Neural cell (in vitro differentiated cells): ENCODE measurements at regions not wholly inside any gene's neighbourhood (a gene's known extent, or its start where the extent isn't known, plus 50 kb on each side); places are given as distances from the start of the nearest gene placed in this dataset.

Experiments
- H2AFZ ChIP-seq: fragments of 200-600, 300-800 bp; sonication (generic), shearing (Covaris generic); 2 replicates; pipeline ENCODE4 v1.6.0; 2014; ENCODE audit warnings: low read depth, mild to moderate bottlenecking, antibody characterized with exemption, low read length, moderate library complexity
- H3F3A ChIP-seq: fragments of 200-600 bp; shearing (Covaris generic); 2 replicates; pipeline ENCODE4 v1.6.1; 2016; ENCODE audit warnings: mild to moderate bottlenecking, moderate library complexity, mixed read lengths, antibody characterized with exemption, low read length; ENCODE audit not compliant: insufficient read depth, poor library complexity, severe bottlenecking
- H3K27ac ChIP-seq: fragments of 200-600, 300-800 bp; sonication (generic), shearing (Covaris generic); 2 replicates; pipeline ENCODE4 v1.5.1; 2014; ENCODE audit warnings: mild to moderate bottlenecking, low read length, moderate library complexity
- H3K27me3 ChIP-seq: fragments of 300-800, 200-600 bp; sonication (generic), shearing (Covaris generic); 2 replicates; pipeline ENCODE4 v1.6.0; 2014; ENCODE audit warnings: mild to moderate bottlenecking, low read depth, low read length, moderate library complexity; ENCODE audit not compliant: insufficient read depth
- H3K36me3 ChIP-seq: fragments of 300-800, 200-600 bp; sonication (generic), shearing (Covaris generic); 2 replicates; pipeline ENCODE4 v1.5.1; 2014; ENCODE audit warnings: mild to moderate bottlenecking, antibody characterized with exemption, low read length, moderate library complexity; ENCODE audit not compliant: insufficient read depth
- H3K4me2 ChIP-seq: fragments of 300-800, 200-600 bp; sonication (generic), shearing (Covaris generic); 2 replicates; pipeline ENCODE4 v1.6.0; 2014; ENCODE audit warnings: mild to moderate bottlenecking, low read length
- H3K4me3 ChIP-seq: fragments of 300-800, 200-600 bp; sonication (generic), shearing (Covaris generic); 2 replicates; pipeline ENCODE4 v1.5.1; 2014; ENCODE audit warnings: mild to moderate bottlenecking, low read length, moderate library complexity
- H3K79me2 ChIP-seq: fragments of 200-600 bp; shearing (Covaris generic); replicated peaks from 2 replicates; pipeline ENCODE4 v1.6.0; 2014; ENCODE audit warnings: mild to moderate bottlenecking, low read length, moderate library complexity; ENCODE audit not compliant: insufficient read depth
- H3K9ac ChIP-seq: fragments of 300-800, 200-600 bp; sonication (generic), shearing (Covaris generic); 2 replicates; pipeline ENCODE4 v1.6.1; 2016; ENCODE audit warnings: mild to moderate bottlenecking, low read length, mixed read lengths
- H3K9me2 ChIP-seq: fragments of 200-600 bp; shearing (Covaris generic); 2 replicates; pipeline ENCODE4 v1.6.1; 2016; ENCODE audit warnings: mild to moderate bottlenecking, low read length, mixed read lengths; ENCODE audit not compliant: insufficient read depth
- H3K9me3 ChIP-seq: fragments of 200-600, 300-800 bp; sonication (generic), shearing (Covaris generic); 2 replicates; pipeline ENCODE4 v1.6.1; 2016; ENCODE audit warnings: mild to moderate bottlenecking, mixed run types, low read length, moderate library complexity, mixed read lengths
- H4K20me1 ChIP-seq: fragments of 200-600 bp; shearing (Covaris generic); 2 replicates; pipeline ENCODE4 v1.6.1; 2016; ENCODE audit warnings: mild to moderate bottlenecking, mixed run types; ENCODE audit not compliant: insufficient read depth
- EP300 ChIP-seq: fragments of 450-650 bp; conservative IDR thresholded peaks from 2 replicates; pipeline ENCODE4 v1.6.1; 2014; ENCODE audit warnings: antibody characterized with exemption, mild to moderate bottlenecking, moderate library complexity; ENCODE audit not compliant: poor library complexity, severe bottlenecking
- EZH2 ChIP-seq: fragments of 200-600, 300-800 bp; shearing (Covaris generic), sonication (generic); IDR thresholded peaks from 2 replicates; pipeline ENCODE4 v1.6.1; 2014; ENCODE audit warnings: antibody characterized with exemption, low read length, borderline replicate concordance, mild to moderate bottlenecking; ENCODE audit not compliant: insufficient read depth, poor library complexity, severe bottlenecking
- MXI1 ChIP-seq: fragments of 450-650 bp; conservative IDR thresholded peaks from 2 replicates; pipeline ENCODE4 v1.6.1; 2014; ENCODE audit warnings: antibody characterized with exemption, mild to moderate bottlenecking; ENCODE audit not compliant: poor library complexity, severe bottlenecking
- POLR2AphosphoS5 ChIP-seq: IDR thresholded peaks from 2 replicates; pipeline ENCODE4 v1.6.1; 2012
- RAD21 ChIP-seq: fragments of 450-650 bp; conservative IDR thresholded peaks from 2 replicates; pipeline ENCODE4 v1.6.1; 2014; ENCODE audit warnings: antibody characterized with exemption, mild to moderate bottlenecking, moderate library complexity
- REST ChIP-seq: IDR thresholded peaks from 2 replicates; pipeline ENCODE4 v1.6.1; 2012; ENCODE audit warnings: borderline replicate concordance
- SMC3 ChIP-seq: fragments of 450-650 bp; conservative IDR thresholded peaks from 2 replicates; pipeline ENCODE4 v1.6.1; 2014; ENCODE audit warnings: antibody characterized with exemption, mild to moderate bottlenecking, moderate library complexity; ENCODE audit not compliant: poor library complexity
- TAF1 ChIP-seq: IDR thresholded peaks from 2 replicates; pipeline ENCODE4 v1.6.1; 2012; ENCODE audit warnings: low read depth
- TF ChIP-seq, protein P1 (sequence below): fragments of 450-650 bp; IDR thresholded peaks from 2 replicates; pipeline ENCODE4 v1.5.1; 2014; ENCODE audit warnings: antibody characterized with exemption, mild to moderate bottlenecking, moderate library complexity; ENCODE audit not compliant: poor library complexity, severe bottlenecking

DNA sequence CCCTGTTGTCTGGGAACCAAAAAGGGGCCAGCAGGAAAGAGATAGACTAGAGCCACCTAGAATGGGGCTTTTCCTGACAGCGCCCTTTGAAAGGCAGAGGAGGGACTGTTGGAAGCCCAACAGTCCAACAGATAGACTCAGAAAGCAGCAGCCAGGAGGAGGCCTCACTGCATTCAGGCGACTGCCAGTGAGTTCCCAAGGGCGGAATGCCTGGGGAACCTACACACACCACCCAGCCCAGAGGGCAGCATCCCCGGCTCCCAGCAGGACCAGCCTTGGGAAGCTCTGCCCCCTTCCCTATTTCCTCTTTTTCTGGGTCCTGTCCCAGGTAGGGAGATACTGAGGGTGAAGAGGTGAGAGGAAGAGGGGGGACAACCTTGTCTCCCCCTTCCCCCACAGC lies 192.4 kb upstream of the KLF4 start:
- no peak overlapping the region for H3K4me3 ChIP-seq

DNA sequence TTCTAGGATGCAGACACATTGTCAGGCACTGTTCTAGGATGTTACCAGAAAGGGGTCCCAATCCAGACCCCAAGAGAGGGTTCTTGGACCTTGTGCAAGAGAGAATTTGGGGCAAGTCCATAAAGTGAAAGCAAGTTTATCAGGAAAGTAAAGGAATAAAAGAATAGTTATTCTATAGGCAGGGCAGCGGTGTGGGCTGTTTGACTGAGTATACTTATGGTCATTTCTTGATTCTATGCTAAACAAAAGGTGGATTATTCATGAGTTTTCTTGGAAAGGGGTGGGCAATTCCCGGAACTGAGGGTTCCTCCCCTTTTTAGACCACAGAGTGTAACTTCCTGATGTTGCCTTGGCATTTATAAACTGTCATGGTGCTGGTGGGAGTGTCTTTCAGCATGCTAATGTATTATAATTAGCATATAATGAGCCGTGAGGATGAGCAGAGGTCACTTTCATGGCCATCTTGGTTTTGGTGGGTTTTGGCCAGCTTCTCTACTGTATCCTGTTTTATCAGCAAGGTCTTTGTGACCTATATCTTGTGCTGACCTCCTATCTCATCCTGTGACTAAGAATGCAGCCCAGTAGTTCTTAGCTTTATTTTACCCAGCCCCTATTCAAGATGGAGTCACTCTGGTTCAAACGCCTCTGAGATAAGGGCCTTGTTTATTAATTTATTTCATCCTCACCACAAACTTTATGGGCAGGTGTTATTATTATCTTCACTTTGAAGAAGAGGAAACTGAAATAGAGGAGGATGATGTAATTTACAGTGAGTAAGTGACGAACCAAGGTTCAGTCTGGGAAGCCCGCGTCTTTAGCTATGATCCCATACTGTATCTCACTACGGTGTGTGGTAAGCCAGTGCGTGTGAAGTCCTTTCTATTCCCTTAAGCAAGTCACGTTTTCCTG lies 186.0 kb upstream of the KLF4 start:
- Histone ChIP-seq H3F3A (no peaks in the 10 kb centered on the region), H3K36me3 (no peaks in the 10 kb centered on the region), H3K27ac (no peak overlapping the region), H3K9ac (no peak overlapping the region), H4K20me1 (no peaks in the 10 kb centered on the region), H3K9me3 (no peaks in the 10 kb centered on the region), H3K9me2 (no peaks in the 10 kb centered on the region), H3K79me2 (no peaks in the 10 kb centered on the region), H3K27me3 (no peaks in the 10 kb centered on the region), H3K4me3 (no peak overlapping the region), H3K4me2 (no peak overlapping the region), H2AFZ (no peak overlapping the region)
- TF ChIP-seq REST: no peak
- TF ChIP-seq, protein P1, sequence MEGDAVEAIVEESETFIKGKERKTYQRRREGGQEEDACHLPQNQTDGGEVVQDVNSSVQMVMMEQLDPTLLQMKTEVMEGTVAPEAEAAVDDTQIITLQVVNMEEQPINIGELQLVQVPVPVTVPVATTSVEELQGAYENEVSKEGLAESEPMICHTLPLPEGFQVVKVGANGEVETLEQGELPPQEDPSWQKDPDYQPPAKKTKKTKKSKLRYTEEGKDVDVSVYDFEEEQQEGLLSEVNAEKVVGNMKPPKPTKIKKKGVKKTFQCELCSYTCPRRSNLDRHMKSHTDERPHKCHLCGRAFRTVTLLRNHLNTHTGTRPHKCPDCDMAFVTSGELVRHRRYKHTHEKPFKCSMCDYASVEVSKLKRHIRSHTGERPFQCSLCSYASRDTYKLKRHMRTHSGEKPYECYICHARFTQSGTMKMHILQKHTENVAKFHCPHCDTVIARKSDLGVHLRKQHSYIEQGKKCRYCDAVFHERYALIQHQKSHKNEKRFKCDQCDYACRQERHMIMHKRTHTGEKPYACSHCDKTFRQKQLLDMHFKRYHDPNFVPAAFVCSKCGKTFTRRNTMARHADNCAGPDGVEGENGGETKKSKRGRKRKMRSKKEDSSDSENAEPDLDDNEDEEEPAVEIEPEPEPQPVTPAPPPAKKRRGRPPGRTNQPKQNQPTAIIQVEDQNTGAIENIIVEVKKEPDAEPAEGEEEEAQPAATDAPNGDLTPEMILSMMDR: no peak
- TF ChIP-seq MXI1: no peak
- no peak for TF ChIP-seq POLR2AphosphoS5
- no peak for TF ChIP-seq RAD21

More for the DNA sequence above, 192.4 kb upstream of the KLF4 start:
- Histone ChIP-seq H3F3A (no peaks in the 10 kb centered on the region), H3K27ac (no peak overlapping the region), H3K27me3 (no peaks in the 10 kb centered on the region), H3K36me3 (no peaks in the 10 kb centered on the region), H3K9me2 (no peaks in the 10 kb centered on the region), H4K20me1 (no peaks in the 10 kb centered on the region), H3K4me2 (no peak overlapping the region), H3K9me3 (no peaks in the 10 kb centered on the region), H3K79me2 (no peaks in the 10 kb centered on the region), H3K9ac (no peak overlapping the region), H2AFZ (no peak overlapping the region)
- TF ChIP-seq TAF1 (no peak), EZH2 (no peak), SMC3 (no peak), EP300 (no peak), RAD21 (no peak), REST (no peak), MXI1 (no peak), POLR2AphosphoS5 (no peak)
- TF ChIP-seq, protein P1: no peak
